Left ventricle myocardium inferior (tissue), 1 donor: ENCODE measurements at regions not wholly inside any gene's neighbourhood (a gene's known extent, or its start where the extent isn't known, plus 50 kb on each side); places are given as distances from the start of the nearest gene placed in this dataset.

Experiments
- DNase-seq: peaks from one replicate; pipeline ENCODE4 v3.0.0-alpha.2; 2020
- H3K27ac ChIP-seq: fragments of 200-600 bp; replicated peaks from 2 replicates; pipeline ENCODE4 v1.8.0; 2021
- H3K27me3 ChIP-seq: fragments of 200-600 bp; 2 replicates; pipeline ENCODE4 v1.8.0; 2021; ENCODE audit warnings: low read depth
- H3K36me3 ChIP-seq: fragments of 200-600 bp; 2 replicates; pipeline ENCODE4 v1.8.0; 2021
- H3K4me1 ChIP-seq: fragments of 200-600 bp; 2 replicates; pipeline ENCODE4 v1.8.0; 2021
- H3K4me3 ChIP-seq: fragments of 200-600 bp; 2 replicates; pipeline ENCODE4 v1.8.0; 2021; ENCODE audit warnings: mild to moderate bottlenecking, moderate library complexity
- H3K9me3 ChIP-seq: fragments of 200-600 bp; replicated peaks from 2 replicates; pipeline ENCODE4 v1.8.0; 2021
- CTCF ChIP-seq: fragments of 200-600 bp; IDR thresholded peaks from 2 replicates; pipeline ENCODE4 v1.8.0; 2021; ENCODE audit warnings: antibody characterized with exemption, mild to moderate bottlenecking, borderline replicate concordance
- intact Hi-C: fragments of 100-400 bp; cut with micrococcal nuclease; formaldehyde crosslinking; loops from one replicate; pipeline ENCODE4 v1.11.0; 2022
- donor health status: DM: no; HTN: yes; CAD: no; lungs with severe emphysema.

DNA sequence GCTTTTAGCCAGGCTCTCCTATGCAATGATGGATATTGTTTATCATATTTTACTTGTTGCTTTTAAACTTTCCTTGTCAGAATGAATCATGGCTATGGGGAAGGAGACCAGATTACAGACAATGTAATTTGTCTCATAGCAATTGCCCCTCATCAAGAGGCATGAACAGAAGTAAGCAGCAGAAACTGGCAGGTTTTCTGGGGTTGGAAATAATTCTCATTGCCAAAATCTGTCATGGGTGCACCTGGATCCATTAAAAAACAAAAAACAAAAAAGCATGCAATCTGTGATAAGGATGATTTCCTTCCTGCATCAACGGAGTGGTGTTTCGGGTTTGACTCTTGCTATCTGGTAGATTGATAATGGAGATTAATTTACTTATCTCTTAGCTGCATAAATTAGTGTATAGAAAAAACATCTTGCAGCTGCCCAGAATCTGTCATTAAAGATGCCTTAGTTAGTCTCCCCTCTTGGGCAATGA, 419.6 kb downstream of the SOX11 start:
- intact Hi-C loops = no loop called here
- no peak overlapping the region for H3K4me3 ChIP-seq
- DNase-seq = no peak

DNA sequence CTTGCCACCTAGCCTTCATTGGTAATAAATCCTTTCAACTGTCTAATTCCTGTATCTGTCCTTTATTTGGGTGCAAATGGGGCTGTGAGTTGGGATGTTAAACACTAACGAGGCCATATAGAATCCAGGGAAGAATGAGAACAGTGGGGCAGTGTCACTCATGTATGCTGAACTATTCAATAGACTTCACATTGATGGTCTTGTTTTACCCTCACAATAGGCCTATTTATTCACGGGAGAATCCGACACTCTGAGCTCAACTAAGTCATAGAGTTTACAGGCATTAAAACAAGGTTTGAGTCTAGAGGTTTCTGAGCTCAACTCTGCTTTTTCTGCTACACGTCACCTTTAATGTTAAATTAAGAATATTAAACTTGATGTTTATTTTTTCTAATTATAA, 421.6 kb downstream of the SOX11 start:
- H3K4me3 ChIP-seq = no peak overlapping the region
- no peak overlapping the region for H3K27ac ChIP-seq
- H3K36me3 ChIP-seq = no peaks in the 10 kb centered on the region
- no peaks in the 10 kb centered on the region for H3K27me3 ChIP-seq
- DNase-seq = no peak
- intact Hi-C loops = no loop called here
- TF ChIP-seq CTCF = no peak
- no peaks in the 10 kb centered on the region for H3K4me1 ChIP-seq
- H3K9me3 ChIP-seq = no peaks in the 10 kb centered on the region

More for the DNA sequence above, 419.6 kb downstream of the SOX11 start:
- Histone ChIP-seq H3K27ac (no peak overlapping the region), H3K4me1 (no peaks in the 10 kb centered on the region), H3K9me3 (no peaks in the 10 kb centered on the region), H3K27me3 (no peaks in the 10 kb centered on the region), H3K36me3 (no peaks in the 10 kb centered on the region)
- no peak for TF ChIP-seq CTCF

DNA sequence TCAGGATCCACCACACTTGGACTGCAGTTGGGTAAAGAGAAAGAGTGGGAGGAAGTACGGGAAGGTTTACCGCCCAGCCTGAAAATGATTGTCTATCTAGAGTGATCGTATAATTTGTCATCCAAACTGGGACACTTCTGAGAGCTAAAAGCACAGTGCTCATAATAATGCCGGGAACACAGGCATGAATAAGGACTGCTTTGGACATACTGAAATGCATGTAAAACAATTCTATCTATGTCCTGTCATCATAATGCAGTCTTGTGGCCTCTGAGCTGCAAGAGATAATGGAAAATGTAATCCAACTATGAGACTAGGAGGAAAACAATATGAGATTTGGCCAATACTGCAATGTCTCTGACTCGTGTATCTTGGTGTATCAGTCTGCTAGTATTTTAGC, 435.5 kb downstream of the SOX11 start:
- DNase-seq = no peak
- Histone ChIP-seq H3K4me3 (no peak overlapping the region), H3K27ac (no peak overlapping the region), H3K4me1 (no peaks in the 10 kb centered on the region), H3K27me3 (no peaks in the 10 kb centered on the region), H3K36me3 (no peaks in the 10 kb centered on the region), H3K9me3 (no peaks in the 10 kb centered on the region)
- no peak for TF ChIP-seq CTCF
- intact Hi-C loops = no loop called here

DNA sequence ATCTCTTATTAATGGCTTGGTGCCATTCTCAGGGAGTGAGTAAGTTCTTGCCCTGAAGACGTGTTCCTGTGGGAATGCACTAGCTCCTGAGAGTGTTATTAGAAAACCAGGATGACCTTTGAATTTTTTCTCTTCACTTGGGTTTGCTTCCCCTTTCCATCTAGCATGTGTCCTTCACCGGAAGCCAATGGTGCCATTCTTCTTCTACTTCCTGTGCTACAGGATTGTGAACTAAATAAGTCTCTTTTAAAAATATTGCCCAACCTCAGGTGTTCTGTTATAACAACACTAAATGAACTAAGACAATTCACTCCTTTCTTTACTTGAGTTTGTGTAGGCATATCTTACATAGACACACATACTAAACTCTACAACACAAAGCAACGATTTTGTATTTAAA, 447.0 kb downstream of the SOX11 start:
- Histone ChIP-seq H3K4me3 (no peak overlapping the region), H3K27me3 (no peaks in the 10 kb centered on the region), H3K27ac (no peak overlapping the region), H3K4me1 (no peaks in the 10 kb centered on the region), H3K36me3 (no peaks in the 10 kb centered on the region), H3K9me3 (peaks cover 33% of the 10 kb centered on the region)
- intact Hi-C loops = no loop called here
- no peak for DNase-seq
- TF ChIP-seq CTCF = no peak

DNA sequence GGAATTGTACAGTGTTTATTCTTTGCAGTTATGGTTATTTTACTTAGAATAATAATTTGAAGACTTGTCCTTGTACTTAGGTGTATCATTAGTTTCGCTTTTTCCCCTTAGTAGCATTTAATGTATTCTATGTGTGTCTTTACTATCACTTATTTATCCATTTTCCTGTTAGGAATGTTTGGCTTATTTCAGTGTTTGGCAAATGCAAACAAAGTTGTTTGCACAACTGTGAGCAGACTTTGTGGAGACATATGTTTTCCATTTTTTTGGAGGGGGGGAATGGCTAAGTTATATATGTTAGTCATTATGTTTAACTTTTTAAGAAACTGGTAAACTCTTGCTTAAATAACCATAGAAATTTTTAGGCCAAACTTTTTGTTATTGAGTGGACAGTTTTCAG, 447.7 kb downstream of the SOX11 start:
- no peak for TF ChIP-seq CTCF
- Histone ChIP-seq H3K27me3 (no peaks in the 10 kb centered on the region), H3K4me3 (no peak overlapping the region), H3K27ac (no peak overlapping the region), H3K9me3 (peaks cover 35% of the 10 kb centered on the region), H3K4me1 (no peaks in the 10 kb centered on the region), H3K36me3 (no peaks in the 10 kb centered on the region)
- DNase-seq = no peak
- intact Hi-C loops = no loop called here

GRCh38 chr2:6140509-6140908, 448.3 kb downstream of the SOX11 start:
- Histone ChIP-seq H3K4me3 (no peak overlapping the region), H3K4me1 (no peaks in the 10 kb centered on the region), H3K9me3 (peaks cover 35% of the 10 kb centered on the region), H3K27ac (no peak overlapping the region), H3K36me3 (no peaks in the 10 kb centered on the region), H3K27me3 (no peaks in the 10 kb centered on the region)
- TF ChIP-seq CTCF = no peak
- intact Hi-C loops = no loop called here
- no peak for DNase-seq
